ENCODE measurements at regions not wholly inside any gene's neighbourhood (a gene's known extent, or its start where the extent isn't known, plus 50 kb on each side); places are given as distances from the start of the nearest gene placed in this dataset.

GRCh38 chr5:107269678-107270077, 401.1 kb downstream of the EFNA5 start:
- Histone ChIP-seq H3K9ac (ENCODE audit: low read length) (no peak overlapping the region), H3K9me3 (ENCODE audit: insufficient read depth, low read length) (no peaks in the 10 kb centered on the region), H3K4me2 (ENCODE audit: low read length) (no peak overlapping the region), H3K4me3 (ENCODE audit: low read length) (no peak overlapping the region), H3K27me3 (ENCODE audit: low read depth, low read length) (no peaks in the 10 kb centered on the region), H4K20me1 (ENCODE audit: insufficient read depth, low read length) (no peaks in the 10 kb centered on the region), H3K4me1 (ENCODE audit: low read length) (no peaks in the 10 kb centered on the region), H3K36me3 (replicated peaks; ENCODE audit: low read depth, low read length) (no peaks in the 10 kb centered on the region), H3K27ac (ENCODE audit: low read length) (no peak overlapping the region), H3K79me2 (ENCODE audit: low read length) (no peaks in the 10 kb centered on the region), H2AFZ (ENCODE audit: low read depth, low read length) (no peak overlapping the region)
- no peak for TF ChIP-seq CTCF (IDR thresholded peaks at IDR 0.05; ENCODE audit: low read depth, low read length)
- no peak for TF ChIP-seq EZH2phosphoT487 (IDR thresholded peaks at IDR 0.05; ENCODE audit: low read depth)

DNA sequence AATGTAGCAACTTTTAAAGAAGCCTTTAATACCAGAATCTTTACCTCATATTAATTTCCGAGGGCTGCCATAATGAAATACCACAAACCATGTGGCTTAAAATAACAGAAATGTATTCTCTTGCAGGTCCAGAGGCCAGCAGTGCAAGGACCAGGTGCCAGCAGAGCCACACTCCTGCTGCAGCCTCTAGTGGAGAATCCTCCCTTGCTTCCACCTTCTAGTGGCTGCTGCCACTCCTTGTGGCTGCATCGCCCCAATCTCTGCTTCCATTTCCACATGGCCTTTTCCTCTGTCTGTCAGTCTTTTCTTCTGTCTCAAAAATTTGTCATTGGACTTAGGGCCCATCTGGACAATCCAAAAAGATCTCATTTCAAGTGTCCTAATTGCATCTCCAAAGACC, 401.5 kb downstream of the EFNA5 start:
- Histone ChIP-seq H3K27me3 (ENCODE audit: low read depth, low read length) (no peaks in the 10 kb centered on the region), H4K20me1 (ENCODE audit: insufficient read depth, low read length) (no peaks in the 10 kb centered on the region), H3K4me3 (ENCODE audit: low read length) (no peak overlapping the region), H3K79me2 (ENCODE audit: low read length) (no peaks in the 10 kb centered on the region), H3K27ac (ENCODE audit: low read length) (no peak overlapping the region), H3K4me1 (ENCODE audit: low read length) (no peaks in the 10 kb centered on the region), H3K9me3 (ENCODE audit: insufficient read depth, low read length) (no peaks in the 10 kb centered on the region), H3K4me2 (ENCODE audit: low read length) (no peak overlapping the region), H3K9ac (ENCODE audit: low read length) (no peak overlapping the region), H2AFZ (ENCODE audit: low read depth, low read length) (no peak overlapping the region), H3K36me3 (replicated peaks; ENCODE audit: low read depth, low read length) (no peaks in the 10 kb centered on the region)
- no peak for TF ChIP-seq CTCF (IDR thresholded peaks at IDR 0.05; ENCODE audit: low read depth, low read length)
- no peak for TF ChIP-seq EZH2phosphoT487 (IDR thresholded peaks at IDR 0.05; ENCODE audit: low read depth)

DNA sequence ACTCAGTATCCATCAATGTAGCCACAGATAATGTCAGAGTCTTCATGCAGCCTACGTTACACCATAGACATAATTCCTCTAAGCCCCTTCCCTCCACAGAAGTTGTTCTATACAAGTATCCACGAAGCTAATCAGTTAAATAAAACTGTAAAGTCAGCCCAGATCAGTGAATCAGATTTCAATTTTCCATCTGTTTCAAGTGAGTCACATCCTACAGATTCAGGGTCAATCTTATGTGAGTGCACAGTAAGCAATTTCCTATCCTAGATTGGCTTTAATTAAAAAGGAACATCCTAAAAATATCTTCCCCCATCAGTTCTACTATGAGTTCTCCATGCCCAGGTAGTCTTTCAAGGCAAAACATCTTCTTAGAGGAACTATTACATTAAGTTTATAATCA, 402.5 kb downstream of the EFNA5 start:
- no peak overlapping the region for H3K4me3 ChIP-seq (ENCODE audit: low read length)

GRCh38 chr5:107266100-107266499, 404.6 kb downstream of the EFNA5 start:
- Histone ChIP-seq H2AFZ (ENCODE audit: low read depth, low read length) (no peak overlapping the region), H3K9me3 (ENCODE audit: insufficient read depth, low read length) (no peaks in the 10 kb centered on the region), H3K4me1 (ENCODE audit: low read length) (0 out of 2 replicates have a peak, but pooled peaks cover 4% of the 10 kb centered on the region), H3K27ac (ENCODE audit: low read length) (no peak overlapping the region), H3K4me3 (ENCODE audit: low read length) (no peak overlapping the region), H3K27me3 (ENCODE audit: low read depth, low read length) (no peaks in the 10 kb centered on the region), H3K4me2 (ENCODE audit: low read length) (no peak overlapping the region), H3K9ac (ENCODE audit: low read length) (no peak overlapping the region), H3K79me2 (ENCODE audit: low read length) (no peaks in the 10 kb centered on the region), H4K20me1 (ENCODE audit: insufficient read depth, low read length) (no peaks in the 10 kb centered on the region), H3K36me3 (replicated peaks; ENCODE audit: low read depth, low read length) (no peaks in the 10 kb centered on the region)
- no peak for TF ChIP-seq CTCF (IDR thresholded peaks at IDR 0.05; ENCODE audit: low read depth, low read length)
- no peak for TF ChIP-seq EZH2phosphoT487 (IDR thresholded peaks at IDR 0.05; ENCODE audit: low read depth)

More for the DNA sequence above, 402.5 kb downstream of the EFNA5 start:
- Histone ChIP-seq H3K9me3 (ENCODE audit: insufficient read depth, low read length) (no peaks in the 10 kb centered on the region), H3K4me1 (ENCODE audit: low read length) (0 out of 2 replicates have a peak, but pooled peaks cover 2% of the 10 kb centered on the region), H3K9ac (ENCODE audit: low read length) (no peak overlapping the region), H4K20me1 (ENCODE audit: insufficient read depth, low read length) (no peaks in the 10 kb centered on the region), H2AFZ (ENCODE audit: low read depth, low read length) (no peak overlapping the region), H3K4me2 (ENCODE audit: low read length) (no peak overlapping the region), H3K27me3 (ENCODE audit: low read depth, low read length) (no peaks in the 10 kb centered on the region), H3K36me3 (replicated peaks; ENCODE audit: low read depth, low read length) (no peaks in the 10 kb centered on the region), H3K27ac (ENCODE audit: low read length) (no peak overlapping the region), H3K79me2 (ENCODE audit: low read length) (no peaks in the 10 kb centered on the region)
- TF ChIP-seq CTCF (IDR thresholded peaks at IDR 0.05; ENCODE audit: low read depth, low read length) (no peak), EZH2phosphoT487 (IDR thresholded peaks at IDR 0.05; ENCODE audit: low read depth) (no peak)
